ENCODE measurements at regions not wholly inside any gene's neighbourhood (a gene's known extent, or its start where the extent isn't known, plus 50 kb on each side); places are given as distances from the start of the nearest gene placed in this dataset.

DNA sequence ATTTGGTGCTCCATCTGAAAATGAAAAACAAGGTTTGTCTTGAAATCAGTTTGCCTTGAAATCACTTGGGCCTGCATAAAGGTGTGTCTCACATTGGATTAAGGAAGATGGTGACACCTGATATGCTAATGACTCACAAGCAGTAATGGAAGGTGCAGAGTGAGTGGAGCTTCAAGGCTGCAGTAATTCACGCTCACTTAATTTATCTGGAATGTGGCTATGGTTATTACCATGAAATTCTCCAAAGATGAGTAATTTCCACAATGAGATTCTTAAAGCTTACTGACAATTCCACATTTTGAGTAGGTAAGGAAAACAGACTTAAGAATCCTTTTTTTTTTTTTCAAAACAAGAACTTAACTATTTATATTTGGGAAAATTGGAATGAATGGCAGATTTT lies 156.8 kb downstream of the PAX3 start:
- TF ChIP-seq, protein P1, sequence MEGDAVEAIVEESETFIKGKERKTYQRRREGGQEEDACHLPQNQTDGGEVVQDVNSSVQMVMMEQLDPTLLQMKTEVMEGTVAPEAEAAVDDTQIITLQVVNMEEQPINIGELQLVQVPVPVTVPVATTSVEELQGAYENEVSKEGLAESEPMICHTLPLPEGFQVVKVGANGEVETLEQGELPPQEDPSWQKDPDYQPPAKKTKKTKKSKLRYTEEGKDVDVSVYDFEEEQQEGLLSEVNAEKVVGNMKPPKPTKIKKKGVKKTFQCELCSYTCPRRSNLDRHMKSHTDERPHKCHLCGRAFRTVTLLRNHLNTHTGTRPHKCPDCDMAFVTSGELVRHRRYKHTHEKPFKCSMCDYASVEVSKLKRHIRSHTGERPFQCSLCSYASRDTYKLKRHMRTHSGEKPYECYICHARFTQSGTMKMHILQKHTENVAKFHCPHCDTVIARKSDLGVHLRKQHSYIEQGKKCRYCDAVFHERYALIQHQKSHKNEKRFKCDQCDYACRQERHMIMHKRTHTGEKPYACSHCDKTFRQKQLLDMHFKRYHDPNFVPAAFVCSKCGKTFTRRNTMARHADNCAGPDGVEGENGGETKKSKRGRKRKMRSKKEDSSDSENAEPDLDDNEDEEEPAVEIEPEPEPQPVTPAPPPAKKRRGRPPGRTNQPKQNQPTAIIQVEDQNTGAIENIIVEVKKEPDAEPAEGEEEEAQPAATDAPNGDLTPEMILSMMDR (CRISPR knock-in tag; IDR thresholded peaks at IDR 0.05): no peak
- TF ChIP-seq FOXK1 (CRISPR knock-in tag; IDR thresholded peaks at IDR 0.05; ENCODE audit: borderline replicate concordance, low read depth): no peak
- TF ChIP-seq ZSCAN25 (CRISPR knock-in tag; IDR thresholded peaks at IDR 0.05): no peak
- no peak for TF ChIP-seq CREM (IDR thresholded peaks at IDR 0.05)
- TF ChIP-seq CREM (CRISPR knock-in tag; IDR thresholded peaks at IDR 0.05): no peak
- TF ChIP-seq, protein P2, sequence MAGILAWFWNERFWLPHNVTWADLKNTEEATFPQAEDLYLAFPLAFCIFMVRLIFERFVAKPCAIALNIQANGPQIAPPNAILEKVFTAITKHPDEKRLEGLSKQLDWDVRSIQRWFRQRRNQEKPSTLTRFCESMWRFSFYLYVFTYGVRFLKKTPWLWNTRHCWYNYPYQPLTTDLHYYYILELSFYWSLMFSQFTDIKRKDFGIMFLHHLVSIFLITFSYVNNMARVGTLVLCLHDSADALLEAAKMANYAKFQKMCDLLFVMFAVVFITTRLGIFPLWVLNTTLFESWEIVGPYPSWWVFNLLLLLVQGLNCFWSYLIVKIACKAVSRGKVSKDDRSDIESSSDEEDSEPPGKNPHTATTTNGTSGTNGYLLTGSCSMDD (CRISPR knock-in tag; IDR thresholded peaks at IDR 0.05): no peak
- no peak for TF ChIP-seq SP140L (CRISPR knock-in tag; IDR thresholded peaks at IDR 0.05; ENCODE audit: borderline replicate concordance)
- no peak for TF ChIP-seq KDM2A (CRISPR knock-in tag; IDR thresholded peaks at IDR 0.05; ENCODE audit: borderline replicate concordance, low read depth)
- TF ChIP-seq, protein P3, sequence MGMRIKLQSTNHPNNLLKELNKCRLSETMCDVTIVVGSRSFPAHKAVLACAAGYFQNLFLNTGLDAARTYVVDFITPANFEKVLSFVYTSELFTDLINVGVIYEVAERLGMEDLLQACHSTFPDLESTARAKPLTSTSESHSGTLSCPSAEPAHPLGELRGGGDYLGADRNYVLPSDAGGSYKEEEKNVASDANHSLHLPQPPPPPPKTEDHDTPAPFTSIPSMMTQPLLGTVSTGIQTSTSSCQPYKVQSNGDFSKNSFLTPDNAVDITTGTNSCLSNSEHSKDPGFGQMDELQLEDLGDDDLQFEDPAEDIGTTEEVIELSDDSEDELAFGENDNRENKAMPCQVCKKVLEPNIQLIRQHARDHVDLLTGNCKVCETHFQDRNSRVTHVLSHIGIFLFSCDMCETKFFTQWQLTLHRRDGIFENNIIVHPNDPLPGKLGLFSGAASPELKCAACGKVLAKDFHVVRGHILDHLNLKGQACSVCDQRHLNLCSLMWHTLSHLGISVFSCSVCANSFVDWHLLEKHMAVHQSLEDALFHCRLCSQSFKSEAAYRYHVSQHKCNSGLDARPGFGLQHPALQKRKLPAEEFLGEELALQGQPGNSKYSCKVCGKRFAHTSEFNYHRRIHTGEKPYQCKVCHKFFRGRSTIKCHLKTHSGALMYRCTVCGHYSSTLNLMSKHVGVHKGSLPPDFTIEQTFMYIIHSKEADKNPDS (CRISPR knock-in tag; IDR thresholded peaks at IDR 0.05): no peak
- TF ChIP-seq CREB1 (IDR thresholded peaks at IDR 0.05): no peak
- no peak for TF ChIP-seq CREB1 (CRISPR knock-in tag; IDR thresholded peaks at IDR 0.05)
- TF ChIP-seq, protein P4, sequence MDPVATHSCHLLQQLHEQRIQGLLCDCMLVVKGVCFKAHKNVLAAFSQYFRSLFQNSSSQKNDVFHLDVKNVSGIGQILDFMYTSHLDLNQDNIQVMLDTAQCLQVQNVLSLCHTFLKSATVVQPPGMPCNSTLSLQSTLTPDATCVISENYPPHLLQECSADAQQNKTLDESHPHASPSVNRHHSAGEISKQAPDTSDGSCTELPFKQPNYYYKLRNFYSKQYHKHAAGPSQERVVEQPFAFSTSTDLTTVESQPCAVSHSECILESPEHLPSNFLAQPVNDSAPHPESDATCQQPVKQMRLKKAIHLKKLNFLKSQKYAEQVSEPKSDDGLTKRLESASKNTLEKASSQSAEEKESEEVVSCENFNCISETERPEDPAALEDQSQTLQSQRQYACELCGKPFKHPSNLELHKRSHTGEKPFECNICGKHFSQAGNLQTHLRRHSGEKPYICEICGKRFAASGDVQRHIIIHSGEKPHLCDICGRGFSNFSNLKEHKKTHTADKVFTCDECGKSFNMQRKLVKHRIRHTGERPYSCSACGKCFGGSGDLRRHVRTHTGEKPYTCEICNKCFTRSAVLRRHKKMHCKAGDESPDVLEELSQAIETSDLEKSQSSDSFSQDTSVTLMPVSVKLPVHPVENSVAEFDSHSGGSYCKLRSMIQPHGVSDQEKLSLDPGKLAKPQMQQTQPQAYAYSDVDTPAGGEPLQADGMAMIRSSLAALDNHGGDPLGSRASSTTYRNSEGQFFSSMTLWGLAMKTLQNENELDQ (CRISPR knock-in tag; IDR thresholded peaks at IDR 0.05; ENCODE audit: borderline replicate concordance): no peak
- TF ChIP-seq ZNF10 (CRISPR knock-in tag; IDR thresholded peaks at IDR 0.05; ENCODE audit: borderline replicate concordance, low read depth): no peak
- TF ChIP-seq MIER2 (CRISPR knock-in tag; IDR thresholded peaks at IDR 0.05): no peak

Data from HepG2 (cell line).